Skeletal muscle satellite cell (primary cell): ENCODE measurements at regions not wholly inside any gene's neighbourhood (a gene's known extent, or its start where the extent isn't known, plus 50 kb on each side); places are given as distances from the start of the nearest gene placed in this dataset.
"Not testable (repeated sequence)": the region's sequence is repeated elsewhere in the genome, so short reads cannot be mapped to it uniquely, and the experiment has no call there.

Experiments
- H3K27me3 ChIP-seq: 2 replicates; pipeline ENCODE4 v1.7.0; 2013; ENCODE audit warnings: low read length; ENCODE audit not compliant: control insufficient read depth, insufficient read depth
- H3K36me3 ChIP-seq: 2 replicates; pipeline ENCODE4 v1.7.0; 2013; ENCODE audit warnings: mild to moderate bottlenecking, control low read depth, low read length; ENCODE audit not compliant: insufficient read depth
- H3K4me1 ChIP-seq: 2 replicates; pipeline ENCODE4 v1.7.0; 2013; ENCODE audit warnings: low read length; ENCODE audit not compliant: control insufficient read depth, insufficient read depth
- H3K4me2 ChIP-seq: 2 replicates; pipeline ENCODE4 v1.7.0; 2013; ENCODE audit warnings: mild to moderate bottlenecking, low read length
- H3K4me3 ChIP-seq: 2 replicates; pipeline ENCODE4 v1.7.0; 2013; ENCODE audit warnings: low read length
- H3K9ac ChIP-seq: 2 replicates; pipeline ENCODE4 v1.7.0; 2013; ENCODE audit warnings: mild to moderate bottlenecking, low read depth, low read length, moderate library complexity
- H3K9me3 ChIP-seq: replicated peaks from 2 replicates; pipeline ENCODE4 v1.7.0; 2013; ENCODE audit warnings: mild to moderate bottlenecking, control low read depth, low read length

DNA sequence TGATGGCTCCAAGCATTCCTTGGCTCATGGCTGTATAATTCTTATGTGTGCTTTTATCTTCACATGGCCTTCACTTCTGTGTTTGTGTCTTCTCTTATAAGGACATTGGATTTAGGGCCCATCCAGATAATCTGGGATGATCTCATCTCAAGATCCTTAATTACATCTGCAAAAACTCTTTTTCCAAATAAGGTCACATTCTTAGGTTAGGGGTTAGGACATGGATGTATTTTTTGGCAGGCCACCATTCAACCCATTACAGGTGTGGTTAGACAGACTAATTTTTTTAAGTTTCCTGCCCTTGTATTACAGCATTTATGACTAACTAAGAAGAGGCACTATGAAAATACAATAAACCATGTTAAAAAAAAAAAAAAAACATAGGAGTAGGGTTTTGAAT lies 254.0 kb downstream of the TPBG start:
- Histone ChIP-seq H3K9ac (no peak overlapping the region), H3K9me3 (no peaks in the 10 kb centered on the region), H3K4me1 (no peaks in the 10 kb centered on the region), H3K36me3 (no peaks in the 10 kb centered on the region), H3K4me2 (no peak overlapping the region), H3K4me3 (no peak overlapping the region), H3K27me3 (peaks cover 4% of the 10 kb centered on the region)

DNA sequence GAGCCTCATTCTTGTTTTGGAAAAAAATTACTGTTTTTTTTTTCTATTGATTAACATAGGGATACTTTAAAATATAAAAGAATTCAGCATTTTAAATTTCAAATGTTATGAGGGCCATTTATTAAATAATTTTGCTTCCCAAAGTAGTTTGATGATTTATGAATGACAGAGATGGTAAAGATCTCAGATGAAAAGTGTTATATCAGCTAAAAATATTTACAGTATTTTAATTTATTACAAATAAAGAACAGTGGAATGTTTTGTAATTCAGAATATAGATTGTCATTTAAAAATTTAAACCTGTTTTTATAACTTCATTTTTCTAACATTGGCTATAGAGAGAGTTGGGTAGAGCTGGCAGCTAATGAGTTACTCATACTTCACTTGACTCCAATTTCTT lies 256.0 kb downstream of the TPBG start:
- no peaks in the 10 kb centered on the region for H3K9me3 ChIP-seq
- no peaks in the 10 kb centered on the region for H3K36me3 ChIP-seq
- H3K9ac ChIP-seq, result no peak overlapping the region
- H3K4me2 ChIP-seq, result no peak overlapping the region
- no peak overlapping the region for H3K4me3 ChIP-seq
- no peaks in the 10 kb centered on the region for H3K4me1 ChIP-seq
- H3K27me3 ChIP-seq, result peaks cover 4% of the 10 kb centered on the region

DNA sequence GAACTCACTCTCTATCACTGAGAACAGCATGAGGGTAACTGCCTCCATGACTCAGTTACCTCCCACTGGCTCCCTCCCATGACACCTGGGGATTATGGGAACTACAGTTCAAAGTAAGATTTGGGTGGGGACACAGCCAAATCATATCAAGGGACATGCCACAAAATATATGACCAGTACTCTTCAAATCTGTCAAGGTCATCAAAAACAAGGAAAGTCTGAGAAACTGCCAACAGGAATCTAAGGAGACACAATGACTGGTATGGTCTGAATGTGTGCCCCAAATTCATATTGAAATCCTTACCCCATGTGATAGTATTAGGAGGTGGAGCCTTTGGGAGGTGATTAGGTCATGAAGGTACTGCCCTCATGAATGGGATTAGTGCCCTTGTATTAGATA lies 258.8 kb downstream of the TPBG start:
- H3K4me1 ChIP-seq, result no peaks in the 10 kb centered on the region
- no peak overlapping the region for H3K9ac ChIP-seq
- H3K27me3 ChIP-seq, result peaks cover 4% of the 10 kb centered on the region
- H3K4me3 ChIP-seq, result no peak overlapping the region
- H3K4me2 ChIP-seq, result no peak overlapping the region
- no peaks in the 10 kb centered on the region for H3K9me3 ChIP-seq
- no peaks in the 10 kb centered on the region for H3K36me3 ChIP-seq

GRCh38 chr6:82624251-82624650 lies 260.6 kb downstream of the TPBG start:
- H3K36me3 ChIP-seq, result no peaks in the 10 kb centered on the region

GRCh38 chr6:82626946-82627345 lies 263.3 kb downstream of the TPBG start:
- H3K9me3 ChIP-seq, H3K4me2 ChIP-seq, H3K36me3 ChIP-seq, H3K27me3 ChIP-seq, H3K4me1 ChIP-seq, H3K9ac ChIP-seq, H3K4me3 ChIP-seq: not testable (repeated sequence)

More at GRCh38 chr6:82624251-82624650, 260.6 kb downstream of the TPBG start:
- no peak overlapping the region for H3K4me3 ChIP-seq
- no peaks in the 10 kb centered on the region for H3K9me3 ChIP-seq
- H3K9ac ChIP-seq, result no peak overlapping the region
- no peak overlapping the region for H3K4me2 ChIP-seq
- no peaks in the 10 kb centered on the region for H3K27me3 ChIP-seq
- no peaks in the 10 kb centered on the region for H3K4me1 ChIP-seq

GRCh38 chr6:82629921-82630320 lies 266.3 kb downstream of the TPBG start:
- no peaks in the 10 kb centered on the region for H3K36me3 ChIP-seq
- no peaks in the 10 kb centered on the region for H3K4me1 ChIP-seq
- no peaks in the 10 kb centered on the region for H3K27me3 ChIP-seq
- H3K4me3 ChIP-seq, result no peak overlapping the region
- no peak overlapping the region for H3K4me2 ChIP-seq
- H3K9me3 ChIP-seq, result no peaks in the 10 kb centered on the region
- H3K9ac ChIP-seq, result no peak overlapping the region

- Histone ChIP-seq H3K4me2 (no peak overlapping the region), H3K36me3 (no peaks in the 10 kb centered on the region), H3K4me1 (no peaks in the 10 kb centered on the region)
Observed at GRCh38 chr6:82641677-82642076, 278.1 kb downstream of the TPBG start.

DNA sequence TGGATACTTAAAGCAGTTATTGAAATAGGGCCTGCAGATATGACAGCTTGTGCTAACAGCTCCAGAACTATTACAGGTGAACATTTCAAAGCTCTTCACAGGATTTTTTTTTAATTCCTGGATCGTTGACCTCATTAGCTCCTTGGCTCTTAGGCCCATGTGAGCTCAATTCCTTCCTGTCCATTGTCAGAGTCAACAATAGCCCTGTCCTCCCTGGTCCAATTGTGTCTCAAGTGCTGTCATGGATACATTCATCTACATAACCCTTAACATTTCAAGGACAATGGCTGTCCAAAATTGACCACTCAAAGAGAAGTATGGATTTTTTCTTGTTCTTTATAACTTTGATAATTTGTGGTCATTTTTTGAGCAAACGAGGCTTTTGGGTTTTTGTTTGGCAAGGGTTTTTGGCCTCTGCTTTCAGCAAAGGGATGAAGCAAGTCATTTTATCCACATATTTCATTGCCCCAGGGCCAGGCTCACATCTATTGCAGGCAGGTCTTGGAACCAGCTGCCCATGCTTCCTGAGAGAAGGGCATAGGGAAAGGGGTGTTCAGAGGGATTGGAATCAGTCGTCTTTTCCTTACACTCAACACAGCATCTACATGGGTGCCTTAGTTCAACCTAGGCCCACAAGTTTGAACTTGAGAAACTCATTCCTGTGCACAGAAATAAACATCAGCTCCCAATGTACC lies 282.1 kb downstream of the TPBG start:
- Histone ChIP-seq H3K9ac (no peak overlapping the region), H3K27me3 (peaks cover 10% of the 10 kb centered on the region), H3K36me3 (no peaks in the 10 kb centered on the region), H3K4me2 (no peak overlapping the region), H3K9me3 (no peaks in the 10 kb centered on the region), H3K4me1 (no peaks in the 10 kb centered on the region), H3K4me3 (no peak overlapping the region)

More at GRCh38 chr6:82641677-82642076, 278.1 kb downstream of the TPBG start:
- peaks cover 10% of the 10 kb centered on the region for H3K27me3 ChIP-seq
- H3K9ac ChIP-seq, result no peak overlapping the region
- no peak overlapping the region for H3K4me3 ChIP-seq
- H3K9me3 ChIP-seq, result no peaks in the 10 kb centered on the region

GRCh38 chr6:82646231-82646615 lies 282.6 kb downstream of the TPBG start:
- Histone ChIP-seq H3K4me1 (no peaks in the 10 kb centered on the region), H3K27me3 (peaks cover 10% of the 10 kb centered on the region), H3K9ac (no peak overlapping the region), H3K4me2 (no peak overlapping the region), H3K36me3 (no peaks in the 10 kb centered on the region), H3K4me3 (no peak overlapping the region), H3K9me3 (no peaks in the 10 kb centered on the region)

GRCh38 chr6:82651845-82652335 lies 288.3 kb downstream of the TPBG start:
- Histone ChIP-seq H3K9ac (no peak overlapping the region), H3K4me2 (no peak overlapping the region), H3K27me3 (no peaks in the 10 kb centered on the region), H3K4me3 (no peak overlapping the region), H3K9me3 (no peaks in the 10 kb centered on the region), H3K36me3 (no peaks in the 10 kb centered on the region), H3K4me1 (no peaks in the 10 kb centered on the region)

- Histone ChIP-seq H3K4me2 (no peak overlapping the region), H3K9ac (no peak overlapping the region), H3K27me3 (peaks cover 5% of the 10 kb centered on the region), H3K4me1 (no peaks in the 10 kb centered on the region), H3K4me3 (no peak overlapping the region), H3K36me3 (no peaks in the 10 kb centered on the region), H3K9me3 (peaks cover 3% of the 10 kb centered on the region)
Observed at GRCh38 chr6:82679232-82679631, 315.6 kb downstream of the TPBG start.

- Histone ChIP-seq H3K27me3 (peaks cover 7% of the 10 kb centered on the region), H3K36me3 (no peaks in the 10 kb centered on the region), H3K4me3 (no peak overlapping the region), H3K4me1 (no peaks in the 10 kb centered on the region), H3K9ac (no peak overlapping the region), H3K4me2 (no peak overlapping the region), H3K9me3 (peaks cover 3% of the 10 kb centered on the region)
Observed at GRCh38 chr6:82680192-82680591, 316.6 kb downstream of the TPBG start.
